ENCODE measurements at regions not wholly inside any gene's neighbourhood (a gene's known extent, or its start where the extent isn't known, plus 50 kb on each side); places are given as distances from the start of the nearest gene placed in this dataset.

- no peak for DNase-seq
These were observed 119.9 kb downstream of the MBL2 start for GRCh38 chr10:52652431-52653262.

- no peak for DNase-seq
These were observed 119.2 kb downstream of the MBL2 start for GRCh38 chr10:52653263-52653909.

- DNase-seq = no peak
These were observed 118.4 kb downstream of the MBL2 start for GRCh38 chr10:52654201-52654600.

GRCh38 chr10:52658112-52658511 lies 114.5 kb downstream of the MBL2 start:
- DNase-seq = no peak

GRCh38 chr10:52659085-52659484 lies 113.5 kb downstream of the MBL2 start:
- DNase-seq = no peak

GRCh38 chr10:52662256-52662655 lies 110.3 kb downstream of the MBL2 start:
- no peak for DNase-seq

- no peak for DNase-seq
These were observed 109.4 kb downstream of the MBL2 start for GRCh38 chr10:52663161-52663560.

- no peak for DNase-seq
These were observed 108.0 kb downstream of the MBL2 start for GRCh38 chr10:52664629-52665028.

- no peak for DNase-seq
These were observed 106.8 kb downstream of the MBL2 start for GRCh38 chr10:52665821-52666220.

GRCh38 chr10:52666931-52667330 lies 105.7 kb downstream of the MBL2 start:
- DNase-seq = no peak

GRCh38 chr10:52668024-52668423 lies 104.6 kb downstream of the MBL2 start:
- DNase-seq = no peak

- no peak for DNase-seq
These were observed 99.7 kb downstream of the MBL2 start for GRCh38 chr10:52672880-52673279.

- no peak for DNase-seq
These were observed 99.1 kb downstream of the MBL2 start for GRCh38 chr10:52673468-52673867.

GRCh38 chr10:52674474-52674873 lies 98.1 kb downstream of the MBL2 start:
- no peak for DNase-seq

GRCh38 chr10:52677086-52677485 lies 95.5 kb downstream of the MBL2 start:
- DNase-seq = no peak

GRCh38 chr10:52678611-52679010 lies 94.0 kb downstream of the MBL2 start:
- no peak for DNase-seq

- no peak for DNase-seq
These were observed 93.5 kb downstream of the MBL2 start for GRCh38 chr10:52679117-52679516.

GRCh38 chr10:52682766-52683165 lies 89.8 kb downstream of the MBL2 start:
- no peak for DNase-seq

GRCh38 chr10:52683776-52684175 lies 88.8 kb downstream of the MBL2 start:
- no peak for DNase-seq

GRCh38 chr10:52688899-52689298 lies 83.7 kb downstream of the MBL2 start:
- no peak for DNase-seq

GRCh38 chr10:52696232-52696631 lies 76.4 kb downstream of the MBL2 start:
- no peak for DNase-seq

GRCh38 chr10:52701647-52702046 lies 70.9 kb downstream of the MBL2 start:
- DNase-seq = no peak

GRCh38 chr10:52703451-52703850 lies 69.1 kb downstream of the MBL2 start:
- no peak for DNase-seq

GRCh38 chr10:52703898-52704297 lies 68.7 kb downstream of the MBL2 start:
- no peak for DNase-seq
